EH (cell line): ENCODE measurements at regions not wholly inside any gene's neighbourhood (a gene's known extent, or its start where the extent isn't known, plus 50 kb on each side); places are given as distances from the start of the nearest gene placed in this dataset.
"Not testable (repeated sequence)": the region's sequence is repeated elsewhere in the genome, so short reads cannot be mapped to it uniquely, and the experiment has no call there.

Experiments
- DNase-seq: peaks from one replicate; pipeline ENCODE4 v3.0.0-alpha.2; 2015; ENCODE audit warnings: low read depth

- DNase-seq, result not testable (repeated sequence)
These were observed 61.2 kb upstream of the MINDY3 start for GRCh38 chr10:15921423-15921945.

GRCh38 chr10:15931376-15931775 is 71.1 kb upstream of the MINDY3 start:
- no peak for DNase-seq

- DNase-seq, result not testable (repeated sequence)
These were observed 79.2 kb upstream of the MINDY3 start for GRCh38 chr10:15939543-15939942.

- DNase-seq, result no peak
These were observed 83.1 kb upstream of the MINDY3 start for GRCh38 chr10:15943426-15943825.

- DNase-seq, result no peak
These were observed 93.9 kb upstream of the MINDY3 start for GRCh38 chr10:15954188-15954587.

GRCh38 chr10:15960277-15960676 is 100.0 kb upstream of the MINDY3 start:
- DNase-seq, result no peak

- DNase-seq, result not testable (repeated sequence)
These were observed 112.4 kb upstream of the MINDY3 start for GRCh38 chr10:15972736-15973135.

- DNase-seq, result no peak
These were observed 125.4 kb upstream of the MINDY3 start for GRCh38 chr10:15985690-15986089.

GRCh38 chr10:15990535-15991129 is 130.3 kb upstream of the MINDY3 start:
- DNase-seq, result no peak

GRCh38 chr10:15997313-15997712 is 137.0 kb upstream of the MINDY3 start:
- DNase-seq, result no peak

- DNase-seq, result peak; percentile 1
These were observed 141.3 kb upstream of the MINDY3 start for GRCh38 chr10:16001581-16001980.

GRCh38 chr10:16009785-16010184 is 149.5 kb upstream of the MINDY3 start:
- no peak for DNase-seq

GRCh38 chr10:16011548-16011947 is 151.2 kb upstream of the MINDY3 start:
- DNase-seq, result no peak

- DNase-seq, result no peak
These were observed 154.2 kb upstream of the MINDY3 start for GRCh38 chr10:16014469-16014868.

GRCh38 chr10:16016688-16017087 is 156.4 kb upstream of the MINDY3 start:
- DNase-seq, result no peak

GRCh38 chr10:16020836-16021235 is 160.5 kb upstream of the MINDY3 start:
- no peak for DNase-seq

- DNase-seq, result not testable (repeated sequence)
These were observed 166.5 kb upstream of the MINDY3 start for GRCh38 chr10:16026832-16027231.

GRCh38 chr10:16030562-16030961 is 170.3 kb upstream of the MINDY3 start:
- DNase-seq, result no peak

GRCh38 chr10:16049050-16049449 is 188.7 kb upstream of the MINDY3 start:
- DNase-seq, result no peak

GRCh38 chr10:16049782-16050181 is 189.5 kb upstream of the MINDY3 start:
- no peak for DNase-seq

- no peak for DNase-seq
These were observed 203.0 kb upstream of the MINDY3 start for GRCh38 chr10:16063350-16063749.

GRCh38 chr10:16083551-16083950 is 223.2 kb upstream of the MINDY3 start:
- not testable (repeated sequence) for DNase-seq

- no peak for DNase-seq
These were observed 244.8 kb upstream of the MINDY3 start for GRCh38 chr10:16105082-16105481.
